DND-41 (cell line): ENCODE measurements at regions not wholly inside any gene's neighbourhood (a gene's known extent, or its start where the extent isn't known, plus 50 kb on each side); places are given as distances from the start of the nearest gene placed in this dataset.

Experiments
- ATAC-seq: fragments of 200-7000 bp; cut with Tn5 transposase; 3 replicates; pipeline ENCODE4 v1.9.1; 2021; ENCODE audit warnings: low read depth; ENCODE audit not compliant: insufficient read depth
- DNase-seq: peaks from one replicate; pipeline ENCODE4 v3.0.0-alpha.2; 2020
- H2AFZ ChIP-seq: 2 replicates; pipeline ENCODE4 v1.6.0; 2012; ENCODE audit warnings: low read depth, low read length
- H3K27ac ChIP-seq: 2 replicates; pipeline ENCODE4 v1.5.1; 2012; ENCODE audit warnings: low read length, inconsistent platforms
- H3K27me3 ChIP-seq: fragments of 200-600 bp; sonication (generic); 2 replicates; pipeline ENCODE4 v1.6.0; 2012; ENCODE audit warnings: low read length, mild to moderate bottlenecking, inconsistent platforms; ENCODE audit not compliant: insufficient read depth, poor library complexity
- H3K36me3 ChIP-seq: 2 replicates; pipeline ENCODE4 v1.5.1; 2012; ENCODE audit warnings: low read length, inconsistent platforms; ENCODE audit not compliant: insufficient read depth
- H3K4me1 ChIP-seq: 2 replicates; pipeline ENCODE4 v1.5.1; 2012; ENCODE audit warnings: mild to moderate bottlenecking, low read length; ENCODE audit not compliant: insufficient read depth
- H3K4me2 ChIP-seq: 2 replicates; pipeline ENCODE4 v1.6.0; 2012; ENCODE audit warnings: mild to moderate bottlenecking, moderate library complexity, low read length, inconsistent platforms; ENCODE audit not compliant: insufficient read depth
- H3K4me3 ChIP-seq, 2 experiments: fragments of 200-600 bp in 1 of 2; shearing (Covaris generic) in 1 of 2; 2 replicates each; pipeline ENCODE4 v1.5.1; 2012 to 2016; ENCODE audit warnings: inconsistent platforms in 2 of 2, low read length in 2 of 2, mild to moderate bottlenecking in 2 of 2, low read depth in 1 of 2, moderate library complexity in 1 of 2
- H3K79me2 ChIP-seq: 2 replicates; pipeline ENCODE4 v1.6.0; 2012; ENCODE audit warnings: low read length, inconsistent platforms; ENCODE audit not compliant: insufficient read depth
- H3K9ac ChIP-seq: 2 replicates; pipeline ENCODE4 v1.6.0; 2012; ENCODE audit warnings: low read depth, mild to moderate bottlenecking, inconsistent platforms, low read length, moderate library complexity
- H3K9me3 ChIP-seq: 2 replicates; pipeline ENCODE4 v1.5.1; 2012; ENCODE audit warnings: low read length, moderate library complexity, mild to moderate bottlenecking, inconsistent platforms; ENCODE audit not compliant: insufficient read depth, severe bottlenecking
- H4K20me1 ChIP-seq: 2 replicates; pipeline ENCODE4 v1.6.0; 2012; ENCODE audit warnings: low read length; ENCODE audit not compliant: insufficient read depth
- CTCF ChIP-seq: IDR thresholded peaks from 2 replicates; pipeline ENCODE4 v1.5.1; 2012; ENCODE audit warnings: borderline replicate concordance, low read length, moderate library complexity, mild to moderate bottlenecking; ENCODE audit not compliant: poor library complexity, severe bottlenecking; ENCODE audit errors: extremely low read depth
- EZH2 ChIP-seq: IDR thresholded peaks from 3 replicates; pipeline ENCODE4 v1.6.1; 2012; ENCODE audit warnings: borderline replicate concordance, low read depth, mild to moderate bottlenecking, moderate library complexity, low read length, inconsistent platforms; ENCODE audit not compliant: severe bottlenecking

GRCh38 chr2:106705877-106706276 lies 180.1 kb downstream of the ST6GAL2 start:
- Histone ChIP-seq H3K27me3 (peaks cover 4% of the 10 kb centered on the region), H3K36me3 (no peaks in the 10 kb centered on the region), H3K4me2 (no peak overlapping the region), H3K4me1 (no peaks in the 10 kb centered on the region), H2AFZ (no peak overlapping the region), H3K4me3 (no peak overlapping the region), H3K79me2 (no peaks in the 10 kb centered on the region), H3K9me3 (no peaks in the 10 kb centered on the region), H3K9ac (no peak overlapping the region), H4K20me1 (no peaks in the 10 kb centered on the region), H3K27ac (no peak overlapping the region)
- TF ChIP-seq EZH2 (no peak), CTCF (no peak)
- no peak for DNase-seq
- ATAC-seq: no peak

- Histone ChIP-seq H3K27me3 (peaks cover 4% of the 10 kb centered on the region), H3K4me1 (no peaks in the 10 kb centered on the region), H2AFZ (no peak overlapping the region), H3K79me2 (no peaks in the 10 kb centered on the region), H3K4me3 (no peak overlapping the region), H3K9me3 (no peaks in the 10 kb centered on the region), H3K4me2 (no peak overlapping the region), H4K20me1 (no peaks in the 10 kb centered on the region), H3K9ac (no peak overlapping the region), H3K36me3 (no peaks in the 10 kb centered on the region), H3K27ac (no peak overlapping the region)
- ATAC-seq (no peak), DNase-seq (no peak)
- no peak for TF ChIP-seq CTCF
- no peak for TF ChIP-seq EZH2
These were observed 179.7 kb downstream of the ST6GAL2 start for GRCh38 chr2:106706283-106706682.

- Histone ChIP-seq H3K9me3 (peaks cover 3% of the 10 kb centered on the region), H3K36me3 (no peaks in the 10 kb centered on the region), H4K20me1 (no peaks in the 10 kb centered on the region), H3K27ac (no peak overlapping the region), H3K4me2 (no peak overlapping the region), H3K4me3 (no peak overlapping the region), H3K27me3 (no peaks in the 10 kb centered on the region), H3K9ac (no peak overlapping the region), H3K4me1 (no peaks in the 10 kb centered on the region), H3K79me2 (no peaks in the 10 kb centered on the region), H2AFZ (no peak overlapping the region)
- DNase-seq: no peak
- no peak for ATAC-seq
- no peak for TF ChIP-seq CTCF
These were observed 177.8 kb downstream of the ST6GAL2 start for GRCh38 chr2:106708209-106708608.

- Histone ChIP-seq H2AFZ (no peak overlapping the region), H3K27me3 (no peaks in the 10 kb centered on the region), H3K4me1 (no peaks in the 10 kb centered on the region), H3K79me2 (no peaks in the 10 kb centered on the region), H4K20me1 (no peaks in the 10 kb centered on the region), H3K4me2 (no peak overlapping the region), H3K9ac (no peak overlapping the region), H3K9me3 (peaks cover 3% of the 10 kb centered on the region), H3K4me3 (no peak overlapping the region), H3K36me3 (no peaks in the 10 kb centered on the region), H3K27ac (no peak overlapping the region)
- no peak for ATAC-seq
- TF ChIP-seq EZH2 (no peak), CTCF (no peak)
- no peak for DNase-seq
These were observed 176.7 kb downstream of the ST6GAL2 start for GRCh38 chr2:106709229-106709628.
